HS-27A (cell line): ENCODE measurements at regions not wholly inside any gene's neighbourhood (a gene's known extent, or its start where the extent isn't known, plus 50 kb on each side); places are given as distances from the start of the nearest gene placed in this dataset.

Source experiments
- DNase-seq: peaks from one replicate; pipeline ENCODE4 v3.0.0-alpha.2; 2012; ENCODE audit warnings: low read depth, missing footprints

GRCh38 chr7:13144673-13145072 is 457.2 kb downstream of the ARL4A start:
- DNase-seq, result no peak

DNA sequence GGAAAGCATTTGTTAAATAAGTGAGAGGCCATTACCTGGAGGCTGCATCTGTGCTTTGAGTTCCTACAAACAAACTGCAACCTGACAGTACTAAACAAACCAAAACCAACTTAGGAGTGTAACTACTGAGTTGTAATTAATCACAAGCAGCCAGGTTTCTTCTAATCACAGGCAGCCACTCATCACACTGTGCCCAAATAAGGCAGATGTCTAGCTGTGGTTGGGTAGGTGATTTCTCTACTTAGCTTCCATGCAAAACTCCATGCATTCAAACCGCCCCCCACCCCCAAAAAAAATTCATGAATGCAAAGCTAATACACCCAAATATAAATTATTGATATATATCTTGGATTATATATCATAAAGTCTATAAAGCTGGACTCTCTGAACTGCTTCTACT is 461.1 kb downstream of the ARL4A start:
- no peak for DNase-seq

- no peak for DNase-seq
Measured at GRCh38 chr7:13151978-13152377, 464.5 kb downstream of the ARL4A start.

DNA sequence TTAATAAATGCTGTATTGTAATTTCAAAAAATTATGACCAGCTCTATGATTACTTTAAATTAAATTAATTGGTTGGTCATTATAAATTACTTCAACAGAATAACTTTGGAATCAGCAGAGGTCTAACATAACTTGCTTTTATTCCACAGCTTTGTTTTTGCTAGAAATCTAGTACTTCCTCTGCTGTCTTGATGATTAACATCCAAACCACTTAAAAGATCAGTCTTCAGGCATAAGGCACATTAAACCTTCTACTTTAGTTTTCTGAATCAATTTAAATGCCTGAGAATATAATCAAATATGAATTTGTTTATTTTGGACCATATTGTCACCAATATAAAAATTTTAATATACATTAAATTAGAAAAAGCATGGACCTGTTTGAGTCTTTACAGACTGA is 465.3 kb downstream of the ARL4A start:
- DNase-seq, result no peak

DNA sequence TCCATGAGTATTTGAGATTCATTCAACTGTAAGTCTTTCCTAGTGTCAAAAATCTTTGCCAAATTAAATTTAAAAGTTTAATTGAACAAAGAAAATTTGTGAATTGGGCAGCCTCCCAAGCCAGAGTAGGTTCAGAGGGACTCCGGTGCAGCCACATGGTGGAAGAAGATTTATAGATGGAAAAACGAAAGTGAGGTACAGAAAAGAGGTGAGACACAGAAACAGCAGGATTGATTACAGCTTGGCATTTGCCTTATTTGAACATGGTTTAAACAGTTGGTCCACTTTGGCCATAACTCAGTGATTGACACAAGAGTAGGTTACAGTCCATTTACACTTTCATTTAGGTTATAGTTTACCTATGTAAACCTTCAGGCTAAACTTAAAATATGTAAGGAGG is 465.8 kb downstream of the ARL4A start:
- no peak for DNase-seq

GRCh38 chr7:13153742-13154141 is 466.3 kb downstream of the ARL4A start:
- no peak for DNase-seq

DNA sequence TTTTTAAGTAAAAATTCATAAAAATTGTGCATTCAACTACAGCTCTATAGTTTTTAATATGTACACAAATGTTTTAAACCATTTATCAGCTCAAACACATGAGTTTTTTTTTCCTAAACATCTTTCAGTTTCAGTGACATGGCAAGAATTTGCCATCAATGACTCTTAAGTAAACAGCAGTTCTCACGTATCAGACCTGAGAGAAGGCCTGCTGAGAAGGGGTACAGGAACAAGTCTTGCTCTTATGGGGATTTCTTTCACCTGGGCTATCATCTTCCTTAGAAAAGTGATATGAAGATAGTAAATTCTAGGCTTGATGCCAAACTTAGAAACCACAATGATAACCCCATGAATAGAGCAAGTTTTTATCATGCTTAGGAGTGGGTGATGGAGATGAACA is 467.8 kb downstream of the ARL4A start:
- no peak for DNase-seq

DNA sequence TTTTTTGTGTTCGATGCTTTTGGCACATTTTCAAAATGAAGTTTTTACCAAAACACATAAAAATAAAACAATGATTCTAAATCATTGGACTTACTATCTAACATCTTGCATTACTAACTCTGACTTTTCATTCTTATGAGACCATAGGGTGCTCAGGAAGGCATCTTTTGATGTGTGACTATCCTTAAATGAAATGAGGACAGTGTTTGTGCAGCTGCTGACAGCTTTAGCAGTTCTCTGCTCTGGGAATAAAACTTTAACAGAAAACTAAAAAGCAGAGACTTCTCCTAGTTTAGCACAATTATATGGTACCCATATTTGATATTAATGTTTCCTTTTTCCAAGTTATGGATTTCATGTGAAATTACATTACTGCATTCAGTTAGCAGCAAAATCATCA is 471.6 kb downstream of the ARL4A start:
- DNase-seq, result no peak

GRCh38 chr7:13159467-13160184 is 472.2 kb downstream of the ARL4A start:
- DNase-seq, result no peak

DNA sequence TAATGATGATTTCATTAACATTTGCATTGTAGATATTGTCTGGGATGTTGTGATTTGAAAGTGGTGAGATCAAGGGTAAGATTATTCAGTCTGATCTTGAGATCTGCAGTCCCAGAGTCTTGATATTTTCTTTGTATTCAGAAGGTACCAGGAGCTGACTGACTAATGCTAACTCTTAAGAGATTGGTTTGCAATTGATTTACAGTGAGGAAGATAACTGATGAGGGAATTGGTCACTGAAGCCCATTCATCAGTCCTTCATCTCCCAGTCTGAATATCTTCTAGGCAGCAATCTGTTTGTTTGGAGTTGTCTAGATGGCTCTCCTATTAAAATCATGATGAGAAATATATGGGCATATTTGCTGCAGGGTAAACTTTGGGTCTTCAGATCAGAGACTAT is 473.7 kb downstream of the ARL4A start:
- DNase-seq, result no peak

GRCh38 chr7:13165854-13166253 is 478.4 kb downstream of the ARL4A start:
- DNase-seq, result no peak

DNA sequence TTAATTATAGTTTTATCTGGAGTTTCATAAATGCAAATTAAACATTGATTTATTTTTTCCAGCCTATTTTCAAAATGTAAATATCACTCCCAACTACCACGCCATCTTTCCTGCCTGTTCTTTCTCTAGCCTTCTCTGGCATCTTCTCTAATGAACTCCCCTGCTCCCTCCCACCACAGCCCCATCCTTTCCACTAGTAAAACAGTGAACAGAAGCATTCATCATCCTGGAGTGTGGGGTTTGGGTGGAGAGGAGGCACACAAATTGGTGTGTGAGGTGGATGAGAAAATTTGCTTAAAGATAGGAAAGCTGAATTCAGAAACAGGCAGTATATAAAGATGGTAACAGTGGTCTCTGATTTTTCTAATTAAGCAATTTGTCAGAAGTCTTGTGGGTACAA is 479.4 kb downstream of the ARL4A start:
- no peak for DNase-seq

DNA sequence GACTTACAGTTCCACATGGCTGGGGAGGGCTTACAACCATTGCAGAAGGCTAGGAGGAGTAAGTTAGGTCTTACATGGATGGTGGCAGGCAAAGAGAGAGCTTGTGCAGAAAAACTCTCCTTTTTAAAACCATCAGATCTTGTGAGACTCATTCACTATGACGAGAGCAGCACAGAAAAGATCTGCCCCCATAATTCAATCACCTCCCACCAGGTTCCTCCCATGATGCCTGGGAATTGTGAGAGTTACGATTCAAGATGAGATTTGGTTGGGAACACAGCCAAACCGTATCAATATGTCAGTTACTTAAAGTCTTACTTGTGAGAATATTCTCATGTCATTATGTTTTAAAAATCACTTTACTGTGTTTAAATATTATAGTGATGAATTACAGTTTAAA is 481.9 kb downstream of the ARL4A start:
- DNase-seq, result no peak

GRCh38 chr7:13174991-13175390 is 487.6 kb downstream of the ARL4A start:
- DNase-seq, result no peak

- DNase-seq, result no peak
Measured at GRCh38 chr7:13179011-13179582, 491.7 kb downstream of the ARL4A start.

DNA sequence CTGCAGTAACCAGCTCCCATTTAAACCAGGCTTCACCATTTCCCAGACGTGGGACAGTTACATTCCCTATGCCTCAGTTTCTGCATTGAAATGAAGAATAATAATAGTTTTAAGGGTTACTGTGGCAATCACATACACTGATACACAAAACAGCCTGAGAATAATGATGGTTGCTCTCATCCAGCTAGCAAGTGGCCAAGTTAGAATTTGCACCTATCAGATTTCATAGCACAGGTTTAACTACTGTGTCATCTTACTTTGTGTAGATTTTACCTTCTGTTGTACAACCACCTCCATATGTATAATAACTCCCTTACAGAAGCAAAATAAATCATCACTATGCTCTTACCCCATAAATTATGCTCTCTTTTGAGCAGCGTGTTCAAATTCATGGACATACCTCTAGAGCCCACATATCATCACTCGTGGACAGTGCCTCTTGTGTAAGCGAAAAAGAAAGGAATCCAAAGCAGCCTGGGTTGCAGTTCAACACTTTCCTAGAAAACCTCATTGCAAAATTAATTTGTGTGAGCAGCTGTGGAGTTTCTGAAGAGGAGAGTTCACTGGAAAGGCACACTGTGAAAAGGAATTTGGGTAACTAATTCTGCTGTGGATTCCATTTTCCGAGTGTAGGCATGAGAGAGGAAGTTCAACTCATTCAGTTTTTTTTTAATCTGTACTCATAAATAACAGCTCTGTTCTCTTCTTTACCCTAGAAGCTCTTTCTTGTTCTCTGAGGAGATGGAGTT is 492.5 kb downstream of the ARL4A start:
- no peak for DNase-seq

- no peak for DNase-seq
Measured at GRCh38 chr7:13181216-13181615, 493.8 kb downstream of the ARL4A start.

DNA sequence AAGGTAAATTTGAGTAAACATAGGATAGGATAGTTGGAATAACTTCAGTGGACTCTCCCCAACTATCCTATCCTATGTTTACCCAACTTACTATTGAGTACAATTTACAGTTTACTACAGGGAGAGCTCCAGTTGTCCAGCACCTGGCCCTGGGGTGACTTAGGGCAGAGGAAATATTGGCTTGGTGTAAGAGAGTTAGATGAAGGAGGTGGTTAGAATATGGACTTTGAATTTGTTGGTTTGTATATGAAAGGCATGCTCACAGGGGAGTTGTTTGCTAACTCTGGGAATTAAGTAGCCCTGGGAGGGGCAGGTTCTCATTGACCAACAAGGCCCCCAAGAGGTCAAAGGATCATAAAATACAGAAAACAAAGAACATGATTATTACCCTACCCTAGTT is 497.7 kb downstream of the ARL4A start:
- DNase-seq, result no peak

DNA sequence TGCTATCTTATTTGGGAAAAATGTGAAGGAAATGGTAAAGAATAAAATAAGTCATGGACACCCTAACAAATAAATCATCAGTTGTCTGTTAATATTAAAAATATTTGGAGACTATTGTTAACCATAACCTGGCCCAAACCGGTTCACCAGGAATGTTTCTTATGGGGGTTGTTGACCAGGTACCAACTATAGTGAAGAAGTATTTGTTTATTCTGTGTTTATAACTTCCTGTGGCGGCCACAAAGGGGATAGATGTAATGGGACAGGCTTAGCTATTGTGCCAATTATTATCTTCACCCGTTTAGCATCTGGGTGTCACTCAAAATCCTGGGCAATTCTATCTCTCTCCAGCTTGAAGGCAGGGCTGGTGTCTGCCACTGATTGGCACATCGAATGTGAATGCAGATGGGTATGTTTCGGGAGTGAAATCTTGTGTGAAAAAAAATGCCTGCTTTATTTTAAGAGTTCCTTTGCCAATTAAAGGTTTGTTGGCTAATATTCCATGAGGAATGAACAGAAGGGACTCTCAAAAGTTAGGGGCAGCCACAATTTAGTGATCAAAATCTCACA is 500.9 kb downstream of the ARL4A start:
- DNase-seq, result no peak

DNA sequence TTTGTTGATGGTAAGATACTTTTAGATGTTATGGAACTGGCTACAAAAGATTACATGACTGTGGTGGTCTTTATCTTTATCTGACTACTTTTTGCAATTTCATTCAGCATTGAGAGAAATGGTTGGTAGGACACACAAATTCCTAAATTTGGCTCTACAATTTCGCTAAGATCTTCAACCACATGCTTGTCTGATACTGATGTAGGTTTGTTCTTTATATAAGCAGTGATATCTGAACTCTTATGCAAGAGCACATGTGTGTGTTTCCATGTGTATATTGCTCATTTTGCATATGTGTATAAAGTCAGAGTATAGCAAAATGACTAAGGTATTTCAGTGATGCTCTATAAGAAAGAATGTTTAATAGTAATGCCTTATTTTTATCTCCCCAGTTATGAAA is 501.5 kb downstream of the ARL4A start:
- DNase-seq, result no peak

DNA sequence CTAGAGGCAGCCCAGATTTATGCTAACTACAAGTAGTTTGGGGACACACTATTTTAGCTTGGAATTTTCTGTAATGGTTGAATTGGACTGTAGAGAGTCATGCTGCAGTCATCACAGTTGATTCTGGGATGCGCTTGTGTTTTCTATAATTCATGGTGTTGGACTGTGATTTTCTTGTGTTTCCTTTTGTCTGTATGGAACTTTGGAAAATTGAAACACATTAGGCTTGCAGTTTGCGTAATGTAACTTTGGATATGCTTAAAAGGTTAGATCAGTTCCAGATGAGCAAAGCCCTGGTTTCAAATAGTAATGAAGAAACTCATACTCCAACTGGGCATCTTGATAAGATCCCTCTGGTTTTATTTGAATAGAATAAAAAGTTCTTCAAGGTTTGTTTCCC is 502.2 kb downstream of the ARL4A start:
- DNase-seq, result no peak

DNA sequence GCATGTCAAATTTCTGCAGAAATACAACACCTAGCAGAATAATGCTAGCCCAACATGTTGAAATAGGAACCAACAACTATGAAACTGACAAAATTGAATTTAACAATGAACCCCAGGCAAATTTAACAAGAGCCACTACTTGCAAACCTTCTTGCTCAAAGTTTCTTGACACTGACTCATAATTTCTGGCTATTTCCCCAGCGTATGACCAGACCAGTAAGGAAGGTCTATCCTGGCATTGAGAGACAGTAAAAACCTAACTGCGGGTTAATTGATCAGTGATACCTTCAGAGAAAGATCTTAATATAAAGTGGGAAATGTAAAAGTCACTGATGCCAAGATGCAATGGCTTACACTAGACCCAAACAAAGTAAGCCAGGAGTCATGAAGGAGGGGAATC is 510.1 kb downstream of the ARL4A start:
- no peak for DNase-seq

GRCh38 chr7:13198036-13198435 is 510.6 kb downstream of the ARL4A start:
- DNase-seq, result no peak
